ENCODE measurements at regions not wholly inside any gene's neighbourhood (a gene's known extent, or its start where the extent isn't known, plus 50 kb on each side); places are given as distances from the start of the nearest gene placed in this dataset.

- Histone ChIP-seq H4K20me1 (ENCODE audit: insufficient read depth, low read length) (no peaks in the 10 kb centered on the region), H3K4me1 (ENCODE audit: low read length) (peaks cover 9% of the 10 kb centered on the region), H3K4me2 (ENCODE audit: low read length) (no peak overlapping the region), H3K27me3 (ENCODE audit: low read depth, low read length) (peaks cover 20% of the 10 kb centered on the region), H3K4me3 (ENCODE audit: low read length) (no peak overlapping the region), H3K9me3 (ENCODE audit: insufficient read depth, low read length) (no peaks in the 10 kb centered on the region), H3K9ac (ENCODE audit: low read length) (no peak overlapping the region), H2AFZ (ENCODE audit: low read depth, low read length) (no peak overlapping the region), H3K27ac (ENCODE audit: low read length) (no peak overlapping the region), H3K79me2 (ENCODE audit: low read length) (no peaks in the 10 kb centered on the region), H3K36me3 (replicated peaks; ENCODE audit: low read depth, low read length) (no peaks in the 10 kb centered on the region)
- no peak for TF ChIP-seq CTCF (IDR thresholded peaks at IDR 0.05; ENCODE audit: low read depth, low read length)
- no peak for TF ChIP-seq EZH2phosphoT487 (IDR thresholded peaks at IDR 0.05; ENCODE audit: low read depth)
Observed at GRCh38 chr2:60643747-60644146, 90.3 kb upstream of the BCL11A start.

- no peaks in the 10 kb centered on the region for H3K9me3 ChIP-seq (ENCODE audit: insufficient read depth, low read length)
- TF ChIP-seq CTCF (IDR thresholded peaks at IDR 0.05; ENCODE audit: low read depth, low read length) (no peak), EZH2phosphoT487 (IDR thresholded peaks at IDR 0.05; ENCODE audit: low read depth) (no peak)
- H4K20me1 ChIP-seq (ENCODE audit: insufficient read depth, low read length): no peaks in the 10 kb centered on the region
- H3K4me1 ChIP-seq (ENCODE audit: low read length): peaks cover 9% of the 10 kb centered on the region
- H3K36me3 ChIP-seq (replicated peaks; ENCODE audit: low read depth, low read length): no peaks in the 10 kb centered on the region
- no peak overlapping the region for H3K27ac ChIP-seq (ENCODE audit: low read length)
- H3K27me3 ChIP-seq (ENCODE audit: low read depth, low read length): peaks cover 21% of the 10 kb centered on the region
- H3K4me3 ChIP-seq (ENCODE audit: low read length): no peak overlapping the region
- H3K4me2 ChIP-seq (ENCODE audit: low read length): no peak overlapping the region
- no peak overlapping the region for H3K9ac ChIP-seq (ENCODE audit: low read length)
- peak overlapping the region; percentile 14; the same call in 1 of the 2 replicates for H2AFZ ChIP-seq (ENCODE audit: low read depth, low read length)
- no peaks in the 10 kb centered on the region for H3K79me2 ChIP-seq (ENCODE audit: low read length)
Observed at GRCh38 chr2:60644951-60645350, 91.5 kb upstream of the BCL11A start.

GRCh38 chr2:60648191-60648590 lies 94.7 kb upstream of the BCL11A start:
- H3K4me3 ChIP-seq (ENCODE audit: low read length): no peak overlapping the region
- peaks cover 5% of the 10 kb centered on the region for H3K4me1 ChIP-seq (ENCODE audit: low read length)
- no peaks in the 10 kb centered on the region for H3K79me2 ChIP-seq (ENCODE audit: low read length)
- H3K36me3 ChIP-seq (replicated peaks; ENCODE audit: low read depth, low read length): no peaks in the 10 kb centered on the region
- H3K9ac ChIP-seq (ENCODE audit: low read length): no peak overlapping the region
- H3K9me3 ChIP-seq (ENCODE audit: insufficient read depth, low read length): no peaks in the 10 kb centered on the region
- H3K27ac ChIP-seq (ENCODE audit: low read length): no peak overlapping the region
- peaks cover 20% of the 10 kb centered on the region for H3K27me3 ChIP-seq (ENCODE audit: low read depth, low read length)
- H3K4me2 ChIP-seq (ENCODE audit: low read length): no peak overlapping the region
- H4K20me1 ChIP-seq (ENCODE audit: insufficient read depth, low read length): no peaks in the 10 kb centered on the region
- TF ChIP-seq CTCF (IDR thresholded peaks at IDR 0.05; ENCODE audit: low read depth, low read length) (no peak), EZH2phosphoT487 (IDR thresholded peaks at IDR 0.05; ENCODE audit: low read depth) (no peak)
- no peak overlapping the region for H2AFZ ChIP-seq (ENCODE audit: low read depth, low read length)

GRCh38 chr2:60649721-60650120 lies 96.3 kb upstream of the BCL11A start:
- Histone ChIP-seq H3K4me3 (ENCODE audit: low read length) (no peak overlapping the region), H2AFZ (ENCODE audit: low read depth, low read length) (no peak overlapping the region), H3K27me3 (ENCODE audit: low read depth, low read length) (peaks cover 24% of the 10 kb centered on the region), H3K79me2 (ENCODE audit: low read length) (no peaks in the 10 kb centered on the region), H3K9me3 (ENCODE audit: insufficient read depth, low read length) (no peaks in the 10 kb centered on the region), H3K4me2 (ENCODE audit: low read length) (no peak overlapping the region), H3K9ac (ENCODE audit: low read length) (no peak overlapping the region), H3K36me3 (replicated peaks; ENCODE audit: low read depth, low read length) (no peaks in the 10 kb centered on the region), H3K4me1 (ENCODE audit: low read length) (peaks cover 2% of the 10 kb centered on the region), H4K20me1 (ENCODE audit: insufficient read depth, low read length) (no peaks in the 10 kb centered on the region), H3K27ac (ENCODE audit: low read length) (no peak overlapping the region)
- TF ChIP-seq EZH2phosphoT487 (IDR thresholded peaks at IDR 0.05; ENCODE audit: low read depth): no peak
